Neural cell (in vitro differentiated cells): ENCODE measurements at regions not wholly inside any gene's neighbourhood (a gene's known extent, or its start where the extent isn't known, plus 50 kb on each side); places are given as distances from the start of the nearest gene placed in this dataset.

ENCODE experiments used
- H2AFZ ChIP-seq: fragments of 200-600, 300-800 bp; sonication (generic), shearing (Covaris generic); 2 replicates; pipeline ENCODE4 v1.6.0; 2014; ENCODE audit warnings: low read depth, mild to moderate bottlenecking, antibody characterized with exemption, low read length, moderate library complexity
- H3F3A ChIP-seq: fragments of 200-600 bp; shearing (Covaris generic); 2 replicates; pipeline ENCODE4 v1.6.1; 2016; ENCODE audit warnings: mild to moderate bottlenecking, moderate library complexity, mixed read lengths, antibody characterized with exemption, low read length; ENCODE audit not compliant: insufficient read depth, poor library complexity, severe bottlenecking
- H3K27ac ChIP-seq: fragments of 200-600, 300-800 bp; sonication (generic), shearing (Covaris generic); 2 replicates; pipeline ENCODE4 v1.5.1; 2014; ENCODE audit warnings: mild to moderate bottlenecking, low read length, moderate library complexity
- H3K27me3 ChIP-seq: fragments of 300-800, 200-600 bp; sonication (generic), shearing (Covaris generic); 2 replicates; pipeline ENCODE4 v1.6.0; 2014; ENCODE audit warnings: mild to moderate bottlenecking, low read depth, low read length, moderate library complexity; ENCODE audit not compliant: insufficient read depth
- H3K36me3 ChIP-seq: fragments of 300-800, 200-600 bp; sonication (generic), shearing (Covaris generic); 2 replicates; pipeline ENCODE4 v1.5.1; 2014; ENCODE audit warnings: mild to moderate bottlenecking, antibody characterized with exemption, low read length, moderate library complexity; ENCODE audit not compliant: insufficient read depth
- H3K4me2 ChIP-seq: fragments of 300-800, 200-600 bp; sonication (generic), shearing (Covaris generic); 2 replicates; pipeline ENCODE4 v1.6.0; 2014; ENCODE audit warnings: mild to moderate bottlenecking, low read length
- H3K4me3 ChIP-seq: fragments of 300-800, 200-600 bp; sonication (generic), shearing (Covaris generic); 2 replicates; pipeline ENCODE4 v1.5.1; 2014; ENCODE audit warnings: mild to moderate bottlenecking, low read length, moderate library complexity
- H3K79me2 ChIP-seq: fragments of 200-600 bp; shearing (Covaris generic); replicated peaks from 2 replicates; pipeline ENCODE4 v1.6.0; 2014; ENCODE audit warnings: mild to moderate bottlenecking, low read length, moderate library complexity; ENCODE audit not compliant: insufficient read depth
- H3K9ac ChIP-seq: fragments of 300-800, 200-600 bp; sonication (generic), shearing (Covaris generic); 2 replicates; pipeline ENCODE4 v1.6.1; 2016; ENCODE audit warnings: mild to moderate bottlenecking, low read length, mixed read lengths
- H3K9me2 ChIP-seq: fragments of 200-600 bp; shearing (Covaris generic); 2 replicates; pipeline ENCODE4 v1.6.1; 2016; ENCODE audit warnings: mild to moderate bottlenecking, low read length, mixed read lengths; ENCODE audit not compliant: insufficient read depth
- H3K9me3 ChIP-seq: fragments of 200-600, 300-800 bp; sonication (generic), shearing (Covaris generic); 2 replicates; pipeline ENCODE4 v1.6.1; 2016; ENCODE audit warnings: mild to moderate bottlenecking, mixed run types, low read length, moderate library complexity, mixed read lengths
- H4K20me1 ChIP-seq: fragments of 200-600 bp; shearing (Covaris generic); 2 replicates; pipeline ENCODE4 v1.6.1; 2016; ENCODE audit warnings: mild to moderate bottlenecking, mixed run types; ENCODE audit not compliant: insufficient read depth
- CTCF ChIP-seq: fragments of 450-650 bp; IDR thresholded peaks from 2 replicates; pipeline ENCODE4 v1.5.1; 2014; ENCODE audit warnings: antibody characterized with exemption, mild to moderate bottlenecking, moderate library complexity; ENCODE audit not compliant: poor library complexity, severe bottlenecking
- EP300 ChIP-seq: fragments of 450-650 bp; conservative IDR thresholded peaks from 2 replicates; pipeline ENCODE4 v1.6.1; 2014; ENCODE audit warnings: antibody characterized with exemption, mild to moderate bottlenecking, moderate library complexity; ENCODE audit not compliant: poor library complexity, severe bottlenecking
- EZH2 ChIP-seq: fragments of 200-600, 300-800 bp; shearing (Covaris generic), sonication (generic); IDR thresholded peaks from 2 replicates; pipeline ENCODE4 v1.6.1; 2014; ENCODE audit warnings: antibody characterized with exemption, low read length, borderline replicate concordance, mild to moderate bottlenecking; ENCODE audit not compliant: insufficient read depth, poor library complexity, severe bottlenecking
- MXI1 ChIP-seq: fragments of 450-650 bp; conservative IDR thresholded peaks from 2 replicates; pipeline ENCODE4 v1.6.1; 2014; ENCODE audit warnings: antibody characterized with exemption, mild to moderate bottlenecking; ENCODE audit not compliant: poor library complexity, severe bottlenecking
- POLR2AphosphoS5 ChIP-seq: IDR thresholded peaks from 2 replicates; pipeline ENCODE4 v1.6.1; 2012
- RAD21 ChIP-seq: fragments of 450-650 bp; conservative IDR thresholded peaks from 2 replicates; pipeline ENCODE4 v1.6.1; 2014; ENCODE audit warnings: antibody characterized with exemption, mild to moderate bottlenecking, moderate library complexity
- REST ChIP-seq: IDR thresholded peaks from 2 replicates; pipeline ENCODE4 v1.6.1; 2012; ENCODE audit warnings: borderline replicate concordance
- SMC3 ChIP-seq: fragments of 450-650 bp; conservative IDR thresholded peaks from 2 replicates; pipeline ENCODE4 v1.6.1; 2014; ENCODE audit warnings: antibody characterized with exemption, mild to moderate bottlenecking, moderate library complexity; ENCODE audit not compliant: poor library complexity
- TAF1 ChIP-seq: IDR thresholded peaks from 2 replicates; pipeline ENCODE4 v1.6.1; 2012; ENCODE audit warnings: low read depth

GRCh38 chr10:104587751-104588150, 53.3 kb upstream of the SORCS3 start:
- Histone ChIP-seq H2AFZ (no peak overlapping the region), H3K9me3 (no peaks in the 10 kb centered on the region), H3F3A (no peaks in the 10 kb centered on the region), H3K36me3 (no peaks in the 10 kb centered on the region), H3K9ac (no peak overlapping the region), H3K4me3 (no peak overlapping the region), H3K27me3 (no peaks in the 10 kb centered on the region), H4K20me1 (no peaks in the 10 kb centered on the region), H3K9me2 (no peaks in the 10 kb centered on the region), H3K79me2 (no peaks in the 10 kb centered on the region), H3K27ac (no peak overlapping the region), H3K4me2 (no peak overlapping the region)
- no peak for TF ChIP-seq TAF1
- TF ChIP-seq MXI1, result no peak
- TF ChIP-seq EZH2, result no peak
- TF ChIP-seq POLR2AphosphoS5, result no peak
- no peak for TF ChIP-seq CTCF
- no peak for TF ChIP-seq EP300
- no peak for TF ChIP-seq SMC3
- TF ChIP-seq RAD21, result no peak
- no peak for TF ChIP-seq REST

- Histone ChIP-seq H4K20me1 (no peaks in the 10 kb centered on the region), H3K4me3 (no peak overlapping the region), H3K79me2 (no peaks in the 10 kb centered on the region), H2AFZ (no peak overlapping the region), H3K9me2 (no peaks in the 10 kb centered on the region), H3K27ac (no peak overlapping the region), H3K4me2 (no peak overlapping the region), H3K36me3 (no peaks in the 10 kb centered on the region), H3F3A (no peaks in the 10 kb centered on the region), H3K9me3 (no peaks in the 10 kb centered on the region), H3K27me3 (no peaks in the 10 kb centered on the region), H3K9ac (no peak overlapping the region)
- TF ChIP-seq SMC3 (no peak), REST (no peak), MXI1 (no peak), TAF1 (no peak), RAD21 (no peak), EZH2 (no peak), POLR2AphosphoS5 (no peak), EP300 (no peak), CTCF (no peak)
Observed at GRCh38 chr10:104589431-104589830, 51.7 kb upstream of the SORCS3 start.
